K562 (cell line): ENCODE measurements at regions not wholly inside any gene's neighbourhood (a gene's known extent, or its start where the extent isn't known, plus 50 kb on each side); places are given as distances from the start of the nearest gene placed in this dataset.

Source experiments
- C11orf30 ChIP-seq: fragments of 450-650 bp; IDR thresholded peaks from 2 replicates; pipeline ENCODE4 v1.6.1; 2016; ENCODE audit warnings: low read depth, mild to moderate bottlenecking
- CBFA2T2 ChIP-seq: fragments of 450-650 bp; conservative IDR thresholded peaks from 2 replicates; pipeline ENCODE4 v1.6.1; 2017; ENCODE audit warnings: mild to moderate bottlenecking
- CBFA2T3 ChIP-seq: fragments of 450-650 bp; IDR thresholded peaks from 2 replicates; pipeline ENCODE4 v1.6.1; 2017
- CEBPG ChIP-seq, 3 experiments: fragments of 200-800 bp in 1 of 3; sonication (Bioruptor generic) in 1 of 3; sonication (generic) in 1 of 3; formaldehyde crosslinking in 1 of 3; IDR thresholded peaks in 2 of 3; conservative IDR thresholded peaks in 1 of 3; 2 replicates each; pipeline versions ENCODE4 v1.6.1 to v1.8.0; 2016 to 2022; ENCODE audit warnings: missing compliant biosample characterization in 2 of 3, missing genetic modification characterization in 2 of 3, mild to moderate bottlenecking in 1 of 3, missing genetic modification reagents in 1 of 3
- DPF2 ChIP-seq: fragments of 450-650 bp; IDR thresholded peaks from 2 replicates; pipeline ENCODE4 v1.6.1; 2016
- EP300 ChIP-seq: IDR thresholded peaks from 2 replicates; pipeline ENCODE4 v1.6.1; 2012; ENCODE audit warnings: low read length, improper control_type of control experiment
- FOXK2 ChIP-seq, 2 experiments: fragments of 450-650 bp; IDR thresholded peaks in 1 of 2; conservative IDR thresholded peaks in 1 of 2; 2 replicates each; pipeline ENCODE4 v1.6.1; 2016; ENCODE audit warnings: low read depth in 2 of 2, mild to moderate bottlenecking in 1 of 2
- HNRNPLL ChIP-seq: fragments of 200-400 bp; formaldehyde crosslinking; IDR thresholded peaks from 2 replicates; pipeline ENCODE4 v1.6.1; 2017; ENCODE audit warnings: low read length, low read depth, mild to moderate bottlenecking; ENCODE audit not compliant: poor library complexity, severe bottlenecking
- PTBP1 ChIP-seq: fragments of 200-400 bp; formaldehyde crosslinking; IDR thresholded peaks from 2 replicates; pipeline ENCODE4 v1.6.1; 2017; ENCODE audit warnings: low read depth, low read length
- RBM17 ChIP-seq: fragments of 200-400 bp; formaldehyde crosslinking; IDR thresholded peaks from 2 replicates; pipeline ENCODE4 v1.6.1; 2017; ENCODE audit warnings: low read depth, mild to moderate bottlenecking, low read length, borderline replicate concordance
- SRSF3 ChIP-seq: fragments of 200-400 bp; formaldehyde crosslinking; IDR thresholded peaks from 2 replicates; pipeline ENCODE4 v1.6.1; 2016; ENCODE audit warnings: mild to moderate bottlenecking, low read length, moderate library complexity; ENCODE audit not compliant: insufficient read depth
- ZNF316 ChIP-seq: fragments of 450-650 bp; IDR thresholded peaks from 2 replicates; pipeline ENCODE4 v1.6.1; 2016
- ZNF695 ChIP-seq: fragments of 450-650 bp; formaldehyde crosslinking; IDR thresholded peaks from 2 replicates; pipeline ENCODE4 v1.4.0; 2020; ENCODE audit warnings: mild to moderate bottlenecking, moderate library complexity
- TF ChIP-seq, protein P1 (sequence below), 2 experiments: IDR thresholded peaks in 1 of 2; conservative IDR thresholded peaks in 1 of 2; 2 replicates each; pipeline ENCODE4 v1.6.1; 2016; ENCODE audit warnings: low read depth in 2 of 2, mild to moderate bottlenecking in 1 of 2, missing compliant biosample characterization in 1 of 2, missing genetic modification characterization in 1 of 2, moderate library complexity in 1 of 2
- TF ChIP-seq, protein P2 (sequence below): fragments of 450-650 bp; IDR thresholded peaks from 2 replicates; pipeline ENCODE4 v1.6.1; 2017; ENCODE audit warnings: antibody characterized with exemption, mild to moderate bottlenecking

- TF ChIP-seq DPF2 = peak; percentile 63; the same call in 1 of the 2 replicates
- no peak for TF ChIP-seq PTBP1
- TF ChIP-seq, protein P1, sequence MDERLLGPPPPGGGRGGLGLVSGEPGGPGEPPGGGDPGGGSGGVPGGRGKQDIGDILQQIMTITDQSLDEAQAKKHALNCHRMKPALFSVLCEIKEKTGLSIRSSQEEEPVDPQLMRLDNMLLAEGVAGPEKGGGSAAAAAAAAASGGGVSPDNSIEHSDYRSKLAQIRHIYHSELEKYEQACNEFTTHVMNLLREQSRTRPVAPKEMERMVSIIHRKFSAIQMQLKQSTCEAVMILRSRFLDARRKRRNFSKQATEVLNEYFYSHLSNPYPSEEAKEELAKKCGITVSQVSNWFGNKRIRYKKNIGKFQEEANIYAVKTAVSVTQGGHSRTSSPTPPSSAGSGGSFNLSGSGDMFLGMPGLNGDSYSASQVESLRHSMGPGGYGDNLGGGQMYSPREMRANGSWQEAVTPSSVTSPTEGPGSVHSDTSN (CRISPR knock-in tag; IDR thresholded peaks at IDR 0.05; ENCODE audit: low read depth) = no peak
- TF ChIP-seq, protein P1 (tag; conservative IDR thresholded peaks at IDR 0.05; ENCODE audit: low read depth) = peak; percentile 47
- TF ChIP-seq, protein P2, sequence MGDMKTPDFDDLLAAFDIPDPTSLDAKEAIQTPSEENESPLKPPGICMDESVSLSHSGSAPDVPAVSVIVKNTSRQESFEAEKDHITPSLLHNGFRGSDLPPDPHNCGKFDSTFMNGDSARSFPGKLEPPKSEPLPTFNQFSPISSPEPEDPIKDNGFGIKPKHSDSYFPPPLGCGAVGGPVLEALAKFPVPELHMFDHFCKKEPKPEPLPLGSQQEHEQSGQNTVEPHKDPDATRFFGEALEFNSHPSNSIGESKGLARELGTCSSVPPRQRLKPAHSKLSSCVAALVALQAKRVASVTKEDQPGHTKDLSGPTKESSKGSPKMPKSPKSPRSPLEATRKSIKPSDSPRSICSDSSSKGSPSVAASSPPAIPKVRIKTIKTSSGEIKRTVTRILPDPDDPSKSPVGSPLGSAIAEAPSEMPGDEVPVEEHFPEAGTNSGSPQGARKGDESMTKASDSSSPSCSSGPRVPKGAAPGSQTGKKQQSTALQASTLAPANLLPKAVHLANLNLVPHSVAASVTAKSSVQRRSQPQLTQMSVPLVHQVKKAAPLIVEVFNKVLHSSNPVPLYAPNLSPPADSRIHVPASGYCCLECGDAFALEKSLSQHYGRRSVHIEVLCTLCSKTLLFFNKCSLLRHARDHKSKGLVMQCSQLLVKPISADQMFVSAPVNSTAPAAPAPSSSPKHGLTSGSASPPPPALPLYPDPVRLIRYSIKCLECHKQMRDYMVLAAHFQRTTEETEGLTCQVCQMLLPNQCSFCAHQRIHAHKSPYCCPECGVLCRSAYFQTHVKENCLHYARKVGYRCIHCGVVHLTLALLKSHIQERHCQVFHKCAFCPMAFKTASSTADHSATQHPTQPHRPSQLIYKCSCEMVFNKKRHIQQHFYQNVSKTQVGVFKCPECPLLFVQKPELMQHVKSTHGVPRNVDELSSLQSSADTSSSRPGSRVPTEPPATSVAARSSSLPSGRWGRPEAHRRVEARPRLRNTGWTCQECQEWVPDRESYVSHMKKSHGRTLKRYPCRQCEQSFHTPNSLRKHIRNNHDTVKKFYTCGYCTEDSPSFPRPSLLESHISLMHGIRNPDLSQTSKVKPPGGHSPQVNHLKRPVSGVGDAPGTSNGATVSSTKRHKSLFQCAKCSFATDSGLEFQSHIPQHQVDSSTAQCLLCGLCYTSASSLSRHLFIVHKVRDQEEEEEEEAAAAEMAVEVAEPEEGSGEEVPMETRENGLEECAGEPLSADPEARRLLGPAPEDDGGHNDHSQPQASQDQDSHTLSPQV = no peak
- peak; percentile 58 for TF ChIP-seq CBFA2T3
- TF ChIP-seq CBFA2T2 = 0 out of 2 replicates have a peak, but pooled peaks have one; percentile 11
- TF ChIP-seq C11orf30 = peak; percentile 81
- peak; percentile 17; the same call in 1 of the 2 replicates for TF ChIP-seq EP300
- TF ChIP-seq HNRNPLL = no peak
- no peak for TF ChIP-seq SRSF3
- TF ChIP-seq CEBPG (CRISPR knock-in tag; IDR thresholded peaks at IDR 0.05) = no peak
- TF ChIP-seq CEBPG (tag; conservative IDR thresholded peaks at IDR 0.05 in 1 of 2, IDR thresholded peaks at IDR 0.05 in 1 of 2) = no peak
- TF ChIP-seq FOXK2 (conservative IDR thresholded peaks at IDR 0.05 in 1 of 2, IDR thresholded peaks at IDR 0.05 in 1 of 2; ENCODE audit: low read depth in 2 of 2) = no peak
- no peak for TF ChIP-seq RBM17
- TF ChIP-seq ZNF316 = peak; percentile 67
- TF ChIP-seq ZNF695 (CRISPR knock-in tag) = no peak
Observed at GRCh38 chr7:84780158-84781124, 406.4 kb downstream of the SEMA3D start (continued).
